ENCODE measurements at regions not wholly inside any gene's neighbourhood (a gene's known extent, or its start where the extent isn't known, plus 50 kb on each side); places are given as distances from the start of the nearest gene placed in this dataset.
"Not testable (repeated sequence)": the region's sequence is repeated elsewhere in the genome, so short reads cannot be mapped to it uniquely, and the experiment has no call there.

DNA sequence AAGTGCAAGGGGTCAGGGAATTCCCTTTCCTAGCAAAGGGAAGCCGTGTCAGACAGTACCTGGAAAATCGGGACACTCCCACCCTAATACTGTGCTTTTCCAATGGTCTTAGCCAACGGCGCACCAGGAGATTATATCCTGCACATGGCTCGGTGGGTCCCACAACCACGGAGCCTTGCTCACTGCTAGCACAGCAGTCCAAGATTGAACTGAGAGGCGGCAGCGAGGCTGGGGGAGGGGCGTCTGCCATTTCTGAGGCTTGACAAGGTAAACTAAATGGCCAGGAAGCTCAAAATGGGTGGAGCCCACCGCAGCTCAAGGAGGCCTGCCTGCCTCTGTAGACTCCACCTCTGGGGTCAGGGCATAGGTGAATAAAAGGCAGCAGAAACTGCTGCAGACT, 76.5 kb upstream of the LINC00632 start:
- not testable (repeated sequence) for H3K4me1 ChIP-seq (ENCODE audit: control insufficient read depth, insufficient read depth, low read length); H3K4me3 ChIP-seq (ENCODE audit: low read length); H3K27me3 ChIP-seq (replicated peaks; ENCODE audit: control insufficient read depth, insufficient read depth, low read length); H3K36me3 ChIP-seq (ENCODE audit: control insufficient read depth, insufficient read depth, low read length, severe bottlenecking); H3K9me3 ChIP-seq (ENCODE audit: control insufficient read depth, low read length); DNase-seq (ENCODE audit: low read depth); H3K9ac ChIP-seq (ENCODE audit: low read length)

GRCh38 chrX:140608111-140608510, 101.4 kb upstream of the LINC00632 start:
- Histone ChIP-seq H3K27me3 (replicated peaks; ENCODE audit: control insufficient read depth, insufficient read depth, low read length) (no peaks in the 10 kb centered on the region), H3K4me1 (ENCODE audit: control insufficient read depth, insufficient read depth, low read length) (no peaks in the 10 kb centered on the region), H3K4me3 (ENCODE audit: low read length) (no peak overlapping the region), H3K36me3 (ENCODE audit: control insufficient read depth, insufficient read depth, low read length, severe bottlenecking) (no peaks in the 10 kb centered on the region), H3K9ac (ENCODE audit: low read length) (no peak overlapping the region), H3K9me3 (ENCODE audit: control insufficient read depth, low read length) (no peaks in the 10 kb centered on the region)
- DNase-seq (ENCODE audit: low read depth): no peak

GRCh38 chrX:140602140-140602539, 97.3 kb upstream of the SOX3 start:
- Histone ChIP-seq H3K4me3 (ENCODE audit: low read length) (no peak overlapping the region), H3K9me3 (ENCODE audit: control insufficient read depth, low read length) (no peaks in the 10 kb centered on the region), H3K4me1 (ENCODE audit: control insufficient read depth, insufficient read depth, low read length) (no peaks in the 10 kb centered on the region), H3K36me3 (ENCODE audit: control insufficient read depth, insufficient read depth, low read length, severe bottlenecking) (no peaks in the 10 kb centered on the region), H3K9ac (ENCODE audit: low read length) (no peak overlapping the region), H3K27me3 (replicated peaks; ENCODE audit: control insufficient read depth, insufficient read depth, low read length) (peaks cover 9% of the 10 kb centered on the region)
- DNase-seq (ENCODE audit: low read depth): no peak

- H3K9me3 ChIP-seq (ENCODE audit: control insufficient read depth, low read length): no peaks in the 10 kb centered on the region
- DNase-seq (ENCODE audit: low read depth): no peak
- H3K9ac ChIP-seq (ENCODE audit: low read length): no peak overlapping the region
- no peaks in the 10 kb centered on the region for H3K4me1 ChIP-seq (ENCODE audit: control insufficient read depth, insufficient read depth, low read length)
- peaks cover 15% of the 10 kb centered on the region for H3K27me3 ChIP-seq (replicated peaks; ENCODE audit: control insufficient read depth, insufficient read depth, low read length)
- H3K36me3 ChIP-seq (ENCODE audit: control insufficient read depth, insufficient read depth, low read length, severe bottlenecking): no peaks in the 10 kb centered on the region
- no peak overlapping the region for H3K4me3 ChIP-seq (ENCODE audit: low read length)
These were observed 95.0 kb upstream of the SOX3 start for GRCh38 chrX:140599851-140600250.

DNA sequence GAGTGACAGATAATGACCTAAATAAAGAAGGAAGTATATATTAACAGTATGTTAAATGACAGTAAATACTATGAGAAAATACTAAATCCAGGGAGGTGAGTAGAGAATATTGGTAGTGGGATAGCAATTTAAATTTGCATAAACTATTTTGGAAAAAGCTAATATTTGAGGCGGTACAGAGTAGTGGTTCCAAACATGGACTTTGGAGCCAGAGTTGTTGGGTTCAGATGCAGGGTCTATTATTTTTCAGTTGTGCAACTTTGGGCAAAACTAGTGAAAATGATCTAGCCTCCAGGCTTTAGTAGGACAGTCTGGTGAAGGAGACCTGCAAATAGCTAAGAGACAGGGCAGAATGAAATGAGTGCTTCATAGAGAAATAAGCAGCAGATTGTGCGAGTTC, 84.8 kb upstream of the SOX3 start:
- Histone ChIP-seq H3K36me3 (ENCODE audit: control insufficient read depth, insufficient read depth, low read length, severe bottlenecking) (no peaks in the 10 kb centered on the region), H3K9ac (ENCODE audit: low read length) (no peak overlapping the region), H3K27me3 (replicated peaks; ENCODE audit: control insufficient read depth, insufficient read depth, low read length) (peaks cover 6% of the 10 kb centered on the region), H3K4me3 (ENCODE audit: low read length) (no peak overlapping the region), H3K4me1 (ENCODE audit: control insufficient read depth, insufficient read depth, low read length) (no peaks in the 10 kb centered on the region), H3K9me3 (ENCODE audit: control insufficient read depth, low read length) (no peaks in the 10 kb centered on the region)
- no peak for DNase-seq (ENCODE audit: low read depth)

DNA sequence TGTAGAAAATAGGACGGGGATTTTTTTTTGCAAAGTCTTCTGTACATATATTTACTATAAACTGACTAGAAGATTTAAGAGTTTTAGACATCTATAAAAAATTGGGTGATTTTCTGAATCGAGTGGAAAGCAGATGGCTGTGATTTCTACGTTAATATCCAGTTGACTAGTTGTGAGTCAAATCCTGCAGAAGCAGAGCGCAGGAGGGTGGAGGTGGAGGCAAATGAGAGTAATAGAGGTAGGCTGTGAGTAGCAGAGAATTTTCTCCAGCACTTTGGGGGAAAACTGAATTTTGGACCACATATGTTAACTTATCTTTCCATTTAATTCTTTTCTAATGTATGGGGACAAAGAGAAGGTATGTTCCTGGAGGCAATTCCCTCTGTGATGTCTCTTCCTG, 82.1 kb upstream of the SOX3 start:
- H3K27me3 ChIP-seq (replicated peaks; ENCODE audit: control insufficient read depth, insufficient read depth, low read length): peaks cover 6% of the 10 kb centered on the region
- no peak overlapping the region for H3K4me3 ChIP-seq (ENCODE audit: low read length)
- no peaks in the 10 kb centered on the region for H3K36me3 ChIP-seq (ENCODE audit: control insufficient read depth, insufficient read depth, low read length, severe bottlenecking)
- H3K9ac ChIP-seq (ENCODE audit: low read length): no peak overlapping the region
- no peak for DNase-seq (ENCODE audit: low read depth)
- no peaks in the 10 kb centered on the region for H3K4me1 ChIP-seq (ENCODE audit: control insufficient read depth, insufficient read depth, low read length)
- no peaks in the 10 kb centered on the region for H3K9me3 ChIP-seq (ENCODE audit: control insufficient read depth, low read length)

GRCh38 chrX:140580478-140580877, 75.6 kb upstream of the SOX3 start:
- DNase-seq (ENCODE audit: low read depth): no peak
- Histone ChIP-seq H3K9me3 (ENCODE audit: control insufficient read depth, low read length) (no peaks in the 10 kb centered on the region), H3K9ac (ENCODE audit: low read length) (no peak overlapping the region), H3K4me1 (ENCODE audit: control insufficient read depth, insufficient read depth, low read length) (no peaks in the 10 kb centered on the region), H3K27me3 (replicated peaks; ENCODE audit: control insufficient read depth, insufficient read depth, low read length) (peaks cover 9% of the 10 kb centered on the region), H3K36me3 (ENCODE audit: control insufficient read depth, insufficient read depth, low read length, severe bottlenecking) (no peaks in the 10 kb centered on the region), H3K4me3 (ENCODE audit: low read length) (no peak overlapping the region)

GRCh38 chrX:140572724-140573123, 67.9 kb upstream of the SOX3 start:
- no peaks in the 10 kb centered on the region for H3K36me3 ChIP-seq (ENCODE audit: control insufficient read depth, insufficient read depth, low read length, severe bottlenecking)
- no peak overlapping the region for H3K4me3 ChIP-seq (ENCODE audit: low read length)
- no peaks in the 10 kb centered on the region for H3K9me3 ChIP-seq (ENCODE audit: control insufficient read depth, low read length)
- DNase-seq (ENCODE audit: low read depth): peak; percentile 24
- H3K4me1 ChIP-seq (ENCODE audit: control insufficient read depth, insufficient read depth, low read length): no peaks in the 10 kb centered on the region
- peaks cover 8% of the 10 kb centered on the region for H3K27me3 ChIP-seq (replicated peaks; ENCODE audit: control insufficient read depth, insufficient read depth, low read length)
- H3K9ac ChIP-seq (ENCODE audit: low read length): no peak overlapping the region

GRCh38 chrX:140563893-140564292, 59.0 kb upstream of the SOX3 start:
- Histone ChIP-seq H3K9ac (ENCODE audit: low read length) (no peak overlapping the region), H3K4me3 (ENCODE audit: low read length) (no peak overlapping the region), H3K9me3 (ENCODE audit: control insufficient read depth, low read length) (peaks cover 9% of the 10 kb centered on the region), H3K4me1 (ENCODE audit: control insufficient read depth, insufficient read depth, low read length) (no peaks in the 10 kb centered on the region), H3K36me3 (ENCODE audit: control insufficient read depth, insufficient read depth, low read length, severe bottlenecking) (no peaks in the 10 kb centered on the region), H3K27me3 (replicated peaks; ENCODE audit: control insufficient read depth, insufficient read depth, low read length) (no peaks in the 10 kb centered on the region)
- DNase-seq (ENCODE audit: low read depth): no peak

Data from adipocyte (in vitro differentiated cells).